BE2C (cell line): ENCODE measurements at regions not wholly inside any gene's neighbourhood (a gene's known extent, or its start where the extent isn't known, plus 50 kb on each side); places are given as distances from the start of the nearest gene placed in this dataset.
A peak's percentile ranks its signal among the peaks of the same experiment; 100 is the strongest.

Experiments used
- DNase-seq: peaks from one replicate; pipeline ENCODE4 v3.0.0-alpha.2; 2020
- H3K27me3 ChIP-seq: fragments of 250-450 bp; sonication (Bioruptor Pico); 2 replicates; pipeline ENCODE4 v1.5.1; 2020; ENCODE audit warnings: mild to moderate bottlenecking
- H3K36me3 ChIP-seq: fragments of 250-450 bp; sonication (Bioruptor Pico); 2 replicates; pipeline ENCODE4 v1.5.1; 2020; ENCODE audit warnings: mild to moderate bottlenecking
- H3K4me1 ChIP-seq: fragments of 250-450 bp; sonication (Bioruptor Pico); 2 replicates; pipeline ENCODE4 v1.5.1; 2020
- H3K4me3 ChIP-seq: 2 replicates; pipeline ENCODE4 v1.5.1; 2011; ENCODE audit warnings: low read depth, low read length
- H3K9me3 ChIP-seq: fragments of 250-450 bp; sonication (Bioruptor Pico); 2 replicates; pipeline ENCODE4 v1.5.1; 2020
- TF ChIP-seq, protein P1 (sequence below): IDR thresholded peaks from 2 replicates; pipeline ENCODE4 v1.5.1; 2012; ENCODE audit warnings: mild to moderate bottlenecking, low read depth, low read length

DNA sequence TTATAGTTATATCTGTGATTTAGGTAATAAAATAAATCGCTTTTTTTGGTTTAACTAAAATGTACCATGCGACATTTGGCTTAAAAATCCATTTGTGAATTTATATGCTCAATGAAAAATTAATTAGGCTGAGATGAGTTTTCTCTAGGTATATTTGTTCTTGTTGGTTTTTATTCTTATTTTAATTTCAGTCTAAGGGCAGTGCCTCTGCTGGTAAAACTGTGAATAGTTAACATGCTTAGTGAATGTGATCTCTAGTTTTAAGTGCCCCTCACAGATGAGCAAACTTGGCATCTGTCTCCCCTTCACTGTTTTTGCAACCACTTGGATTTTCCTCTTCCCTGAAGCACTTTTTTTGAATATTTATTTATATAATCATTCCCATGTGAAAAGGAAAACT, 822.7 kb downstream of the GRIK2 start:
- H3K4me3 ChIP-seq, result no peak overlapping the region
- H3K36me3 ChIP-seq, result no peaks in the 10 kb centered on the region
- DNase-seq, result no peak
- TF ChIP-seq, protein P1, sequence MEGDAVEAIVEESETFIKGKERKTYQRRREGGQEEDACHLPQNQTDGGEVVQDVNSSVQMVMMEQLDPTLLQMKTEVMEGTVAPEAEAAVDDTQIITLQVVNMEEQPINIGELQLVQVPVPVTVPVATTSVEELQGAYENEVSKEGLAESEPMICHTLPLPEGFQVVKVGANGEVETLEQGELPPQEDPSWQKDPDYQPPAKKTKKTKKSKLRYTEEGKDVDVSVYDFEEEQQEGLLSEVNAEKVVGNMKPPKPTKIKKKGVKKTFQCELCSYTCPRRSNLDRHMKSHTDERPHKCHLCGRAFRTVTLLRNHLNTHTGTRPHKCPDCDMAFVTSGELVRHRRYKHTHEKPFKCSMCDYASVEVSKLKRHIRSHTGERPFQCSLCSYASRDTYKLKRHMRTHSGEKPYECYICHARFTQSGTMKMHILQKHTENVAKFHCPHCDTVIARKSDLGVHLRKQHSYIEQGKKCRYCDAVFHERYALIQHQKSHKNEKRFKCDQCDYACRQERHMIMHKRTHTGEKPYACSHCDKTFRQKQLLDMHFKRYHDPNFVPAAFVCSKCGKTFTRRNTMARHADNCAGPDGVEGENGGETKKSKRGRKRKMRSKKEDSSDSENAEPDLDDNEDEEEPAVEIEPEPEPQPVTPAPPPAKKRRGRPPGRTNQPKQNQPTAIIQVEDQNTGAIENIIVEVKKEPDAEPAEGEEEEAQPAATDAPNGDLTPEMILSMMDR, result no peak
- no peaks in the 10 kb centered on the region for H3K27me3 ChIP-seq
- H3K9me3 ChIP-seq, result no peaks in the 10 kb centered on the region
- no peaks in the 10 kb centered on the region for H3K4me1 ChIP-seq

DNA sequence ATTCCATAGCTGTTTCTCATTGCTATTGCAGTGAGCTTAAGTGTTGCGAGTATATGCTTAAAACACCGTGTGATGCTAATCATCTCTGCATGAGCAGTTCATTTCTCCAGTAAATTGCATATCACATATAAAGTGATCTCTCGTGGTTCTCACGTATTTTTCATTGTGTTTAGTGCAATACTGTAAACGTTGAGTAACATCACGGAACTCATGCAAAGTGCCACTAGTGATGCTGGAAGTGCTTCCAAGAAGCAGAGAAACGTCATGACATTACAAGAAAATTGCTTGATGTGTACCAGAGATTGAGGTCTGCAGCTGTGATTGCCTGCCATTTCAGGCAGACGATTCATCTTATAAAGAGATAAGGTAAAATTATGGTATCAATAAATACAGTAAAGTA, 830.4 kb downstream of the GRIK2 start:
- peak overlapping the region; percentile 32 for H3K4me3 ChIP-seq
- peak; percentile 36 for DNase-seq
- TF ChIP-seq, protein P1, result no peak
- H3K9me3 ChIP-seq, result no peaks in the 10 kb centered on the region
- H3K4me1 ChIP-seq, result peaks cover 10% of the 10 kb centered on the region; the same call in 1 of the 2 replicates
- H3K36me3 ChIP-seq, result no peaks in the 10 kb centered on the region
- H3K27me3 ChIP-seq, result no peaks in the 10 kb centered on the region

DNA sequence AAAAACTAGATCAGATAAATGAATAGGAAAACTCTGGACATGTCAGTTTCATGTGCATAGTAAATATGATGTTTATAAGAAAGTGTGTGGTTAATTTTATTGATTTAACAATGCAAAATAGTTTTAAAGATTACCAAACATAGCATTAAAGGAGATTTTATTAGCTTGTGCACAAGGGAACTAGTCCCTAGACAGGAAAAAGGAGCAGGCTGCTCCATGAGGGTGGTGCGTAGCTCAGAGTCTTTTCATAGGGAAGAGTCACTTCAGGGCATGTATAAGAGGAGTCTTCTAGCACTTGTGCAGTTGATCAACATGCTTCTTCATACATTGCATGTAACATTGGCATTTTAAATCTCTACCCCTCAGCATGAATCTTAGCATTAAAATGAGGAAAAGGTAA, 835.8 kb downstream of the GRIK2 start:
- Histone ChIP-seq H3K9me3 (no peaks in the 10 kb centered on the region), H3K36me3 (no peaks in the 10 kb centered on the region), H3K4me1 (peaks cover 10% of the 10 kb centered on the region; the same call in 1 of the 2 replicates), H3K27me3 (no peaks in the 10 kb centered on the region), H3K4me3 (no peak overlapping the region)
- TF ChIP-seq, protein P1, result no peak
- DNase-seq, result no peak
